Thyroid gland (tissue), 4 donors: ENCODE measurements at regions not wholly inside any gene's neighbourhood (a gene's known extent, or its start where the extent isn't known, plus 50 kb on each side); places are given as distances from the start of the nearest gene placed in this dataset.
A peak's percentile ranks its signal among the peaks of the same experiment; 100 is the strongest.

Experiments
- DNase-seq, 2 donors: peaks; one replicate each; pipeline ENCODE4 v3.0.0-alpha.2; 2019
- H3K27ac ChIP-seq, 3 donors: fragments of 200-600 bp; sonication (generic); 1 replicate in 2 of 3; 2 replicates in 1 of 3; pipeline ENCODE4 v1.5.1; 2016 to 2019; ENCODE audit warnings: mild to moderate bottlenecking in 1 of 3, moderate library complexity in 1 of 3
- H3K27me3 ChIP-seq: fragments of 200-600 bp; sonication (generic); one replicate; pipeline ENCODE4 v1.5.1; 2019
- H3K36me3 ChIP-seq, 2 donors: fragments of 200-600 bp; sonication (generic); one replicate each; pipeline ENCODE4 v1.5.1; 2016 to 2019
- H3K4me1 ChIP-seq, 2 donors: fragments of 200-600 bp; sonication (generic); one replicate each; pipeline ENCODE4 v1.5.1; 2017 to 2019
- H3K4me3 ChIP-seq, 3 donors: fragments of 200-600 bp; sonication (generic); replicated peaks in 1 of 3; 1 replicate in 2 of 3; 2 replicates in 1 of 3; pipeline ENCODE4 v1.5.1; 2016; ENCODE audit warnings: mild to moderate bottlenecking in 1 of 3
- H3K9me3 ChIP-seq: fragments of 200-600 bp; sonication (generic); one replicate; pipeline ENCODE4 v1.5.1; 2017
- POLR2A ChIP-seq, 2 donors: fragments of 450-650 bp; IDR thresholded peaks; one replicate each; pipeline ENCODE4 v1.6.1; 2017; ENCODE audit warnings: antibody characterized with exemption in 2 of 2, mild to moderate bottlenecking in 2 of 2, moderate library complexity in 1 of 2
- WGBS, 2 donors: methylation state at CpG; one replicate each; pipeline ENCODE4 v1.1.5; 2017; 5-methylcytosine and 5-hydroxymethylcytosine counted together
- intact Hi-C: fragments of 100-400 bp; cut with DNase I; formaldehyde crosslinking; loops from one replicate; pipeline ENCODE4 v1.15.1; 2023
- TF ChIP-seq, protein P1 (sequence below), 6 experiments: fragments of 200-600 bp in 3 of 6; fragments of 450-650 bp in 3 of 6; sonication (generic) in 3 of 6; IDR thresholded peaks; one replicate each; pipeline ENCODE4 v1.5.1; 2016 to 2019; ENCODE audit warnings: antibody characterized with exemption in 6 of 6, mild to moderate bottlenecking in 2 of 6, inconsistent platforms in 1 of 6, moderate library complexity in 1 of 6

DNA sequence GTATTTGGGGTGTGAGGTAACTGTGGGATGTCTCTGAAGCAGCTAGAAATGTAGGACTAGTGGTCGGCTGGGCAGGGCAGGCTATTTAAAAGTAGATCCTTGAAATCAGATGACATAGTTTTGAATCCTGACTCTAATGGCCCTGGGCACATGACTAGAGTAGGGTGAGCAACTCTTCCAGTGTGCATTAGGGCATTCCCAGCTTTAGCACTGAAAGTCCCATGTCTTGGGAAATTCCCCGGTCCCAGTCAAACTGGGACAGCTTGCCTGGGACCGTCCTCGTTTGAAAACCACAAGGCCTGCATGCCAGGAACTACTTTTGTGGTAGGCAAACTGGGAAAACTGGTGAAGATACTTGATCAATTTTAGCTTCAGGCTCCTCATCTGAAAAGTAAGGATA, 255.3 kb downstream of the PTEN start:
- Histone ChIP-seq H3K27me3 (no peaks in the 10 kb centered on the region), H3K36me3 (no peaks in the 10 kb centered on the region), H3K4me1 (peaks cover 9 to 21% of the 10 kb centered on the region in 2 donors), H3K9me3 (no peaks in the 10 kb centered on the region), H3K4me3 (no peak overlapping the region), H3K27ac (no peak overlapping the region)
- TF ChIP-seq, protein P1, sequence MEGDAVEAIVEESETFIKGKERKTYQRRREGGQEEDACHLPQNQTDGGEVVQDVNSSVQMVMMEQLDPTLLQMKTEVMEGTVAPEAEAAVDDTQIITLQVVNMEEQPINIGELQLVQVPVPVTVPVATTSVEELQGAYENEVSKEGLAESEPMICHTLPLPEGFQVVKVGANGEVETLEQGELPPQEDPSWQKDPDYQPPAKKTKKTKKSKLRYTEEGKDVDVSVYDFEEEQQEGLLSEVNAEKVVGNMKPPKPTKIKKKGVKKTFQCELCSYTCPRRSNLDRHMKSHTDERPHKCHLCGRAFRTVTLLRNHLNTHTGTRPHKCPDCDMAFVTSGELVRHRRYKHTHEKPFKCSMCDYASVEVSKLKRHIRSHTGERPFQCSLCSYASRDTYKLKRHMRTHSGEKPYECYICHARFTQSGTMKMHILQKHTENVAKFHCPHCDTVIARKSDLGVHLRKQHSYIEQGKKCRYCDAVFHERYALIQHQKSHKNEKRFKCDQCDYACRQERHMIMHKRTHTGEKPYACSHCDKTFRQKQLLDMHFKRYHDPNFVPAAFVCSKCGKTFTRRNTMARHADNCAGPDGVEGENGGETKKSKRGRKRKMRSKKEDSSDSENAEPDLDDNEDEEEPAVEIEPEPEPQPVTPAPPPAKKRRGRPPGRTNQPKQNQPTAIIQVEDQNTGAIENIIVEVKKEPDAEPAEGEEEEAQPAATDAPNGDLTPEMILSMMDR (IDR thresholded peaks at IDR 0.05), result no peak
- no peak for TF ChIP-seq POLR2A (IDR thresholded peaks at IDR 0.05)
- 89 to 92% methylated on average over 4 of the region's 4 CpGs for WGBS, 2 donors
- DNase-seq, result no peak
- intact Hi-C loops, result loop anchor here (10.0 kb wide), 1 partner anchor 254 kb away; the partner anchor contains the start of genes KLLN and PTEN

DNA sequence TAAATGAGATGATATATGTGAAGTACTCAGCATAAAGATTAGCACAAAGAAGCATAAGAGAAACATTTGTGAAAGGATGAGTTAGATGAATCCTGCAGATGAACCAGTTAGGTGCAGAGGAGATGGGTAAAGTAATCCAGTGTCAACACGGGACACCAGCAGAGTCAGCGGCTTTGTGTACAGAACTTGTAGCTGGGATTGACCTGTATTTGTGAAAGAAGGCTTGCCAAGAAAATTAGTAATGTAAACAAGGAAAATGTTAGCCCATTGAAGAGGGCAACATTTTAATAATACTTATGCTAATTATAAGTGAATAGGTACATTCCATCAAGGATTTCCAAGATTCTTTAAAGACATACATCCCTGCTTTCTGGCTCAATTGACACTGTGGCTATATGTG, 255.7 kb downstream of the PTEN start:
- no peak for DNase-seq

DNA sequence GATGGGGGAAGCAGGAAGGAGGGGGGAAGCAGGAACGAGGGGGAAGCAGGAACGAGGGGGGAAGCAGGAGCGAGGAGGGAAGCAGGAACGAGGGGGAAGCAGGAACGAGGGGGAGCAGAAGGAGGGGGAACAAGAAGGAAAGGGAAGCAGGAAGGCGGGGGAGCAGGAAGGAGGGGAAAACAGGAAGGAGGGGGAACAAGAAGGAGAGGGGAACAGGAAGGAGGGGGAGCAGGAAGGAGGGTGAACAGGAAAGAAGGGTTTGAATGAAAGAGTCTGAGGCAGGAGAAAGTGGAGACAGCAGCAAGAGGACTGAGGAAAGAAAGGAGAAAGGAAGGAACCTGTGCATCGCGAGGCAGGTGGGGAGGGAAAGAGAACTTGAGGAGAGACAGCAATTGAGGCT, 256.6 kb downstream of the PTEN start:
- TF ChIP-seq, protein P1 (IDR thresholded peaks at IDR 0.05), result no peak
- TF ChIP-seq POLR2A (IDR thresholded peaks at IDR 0.05), result no peak
- intact Hi-C loops, result no loop called here
- Histone ChIP-seq H3K4me1 (peaks cover 6 to 15% of the 10 kb centered on the region in 2 donors), H3K9me3 (no peaks in the 10 kb centered on the region), H3K36me3 (no peaks in the 10 kb centered on the region), H3K27me3 (no peaks in the 10 kb centered on the region), H3K27ac (no peak overlapping the region), H3K4me3 (no peak overlapping the region)
- 71 to 80% methylated on average over 8 of the region's 8 CpGs for WGBS, 2 donors
- no peak for DNase-seq

More for the DNA sequence above, 255.7 kb downstream of the PTEN start:
- Histone ChIP-seq H3K27ac (no peak overlapping the region), H3K4me1 (peaks cover 6 to 16% of the 10 kb centered on the region in 2 donors), H3K4me3 (no peak overlapping the region), H3K36me3 (no peaks in the 10 kb centered on the region), H3K27me3 (no peaks in the 10 kb centered on the region), H3K9me3 (no peaks in the 10 kb centered on the region)
- intact Hi-C loops, result loop anchor here (10.0 kb wide), 1 partner anchor 254 kb away; the partner anchor contains the start of genes KLLN and PTEN
- 92 to 95% methylated on average over 2 of the region's 2 CpGs for WGBS, 2 donors
- TF ChIP-seq POLR2A (IDR thresholded peaks at IDR 0.05), result no peak
- TF ChIP-seq, protein P1 (IDR thresholded peaks at IDR 0.05), result no peak

DNA sequence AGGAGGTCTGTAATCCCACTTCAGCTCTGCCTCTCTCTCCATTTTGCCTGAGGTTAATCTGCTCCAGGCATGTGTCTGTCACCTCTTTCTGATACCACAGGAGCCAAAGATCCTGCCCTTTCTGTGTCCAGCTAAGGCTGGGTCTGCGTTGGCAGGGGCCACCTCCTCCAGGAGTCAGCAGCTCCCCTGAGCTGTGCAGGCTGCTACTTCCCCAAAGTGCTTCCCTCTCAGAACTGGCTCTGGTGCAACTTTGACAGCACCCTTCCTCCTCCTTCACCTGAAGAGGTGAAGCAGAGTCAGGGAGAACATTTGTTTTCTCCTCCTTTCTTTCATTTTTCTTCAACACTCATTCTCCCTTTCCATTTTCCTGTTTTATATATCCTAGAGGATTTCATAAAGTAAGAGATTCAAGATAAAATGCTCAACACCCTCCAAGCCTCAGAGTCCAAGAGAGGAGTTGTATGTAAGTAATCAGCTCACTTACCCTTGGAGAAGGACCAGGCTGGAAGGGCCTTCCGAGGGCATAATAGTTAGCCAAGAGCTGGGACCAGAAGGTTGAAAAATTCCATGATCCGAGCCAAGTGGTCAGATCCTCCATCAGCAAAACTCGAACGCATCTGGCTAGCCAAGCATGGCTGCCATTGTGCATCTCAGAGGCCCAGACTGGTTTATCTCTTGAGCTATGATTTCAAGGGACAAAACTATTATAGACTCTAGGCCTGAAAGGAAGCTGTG, 257.3 kb downstream of the PTEN start:
- peak in 1 of 2 donors; percentile 25 for DNase-seq
- Histone ChIP-seq H3K4me3 (no peak overlapping the region), H3K36me3 (no peaks in the 10 kb centered on the region), H3K4me1 (peaks cover 6 to 16% of the 10 kb centered on the region in 2 donors), H3K27me3 (no peaks in the 10 kb centered on the region), H3K9me3 (no peaks in the 10 kb centered on the region), H3K27ac (no peak overlapping the region)
- intact Hi-C loops, result no loop called here
- WGBS, 2 donors, result 43 to 61% methylated on average over 5 of the region's 5 CpGs
- TF ChIP-seq, protein P1 (IDR thresholded peaks at IDR 0.05), result no peak
- no peak for TF ChIP-seq POLR2A (IDR thresholded peaks at IDR 0.05)

DNA sequence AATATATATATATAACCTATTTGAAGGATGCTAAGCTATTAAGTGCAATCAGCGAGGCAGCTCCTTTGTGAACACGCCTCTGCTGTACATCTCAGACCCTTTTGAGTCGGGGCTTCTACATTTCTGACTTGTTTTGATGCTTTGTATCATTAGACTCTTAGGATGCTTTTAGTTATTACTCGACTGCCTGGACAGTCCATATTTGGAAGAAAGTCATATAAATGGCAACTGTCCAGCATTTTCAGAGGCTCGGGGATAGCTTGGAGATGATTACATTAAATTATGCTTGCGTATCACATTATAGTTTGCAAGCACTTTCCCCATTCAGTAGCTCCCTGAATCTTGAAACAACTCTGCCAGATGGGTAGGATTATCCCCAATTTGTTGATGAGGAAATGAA, 257.9 kb downstream of the PTEN start:
- no peak for TF ChIP-seq POLR2A (IDR thresholded peaks at IDR 0.05)
- TF ChIP-seq, protein P1 (IDR thresholded peaks at IDR 0.05), result no peak
- intact Hi-C loops, result no loop called here
- Histone ChIP-seq H3K27ac (no peak overlapping the region), H3K9me3 (no peaks in the 10 kb centered on the region), H3K4me3 (no peak overlapping the region), H3K27me3 (no peaks in the 10 kb centered on the region), H3K4me1 (peaks cover 4 to 20% of the 10 kb centered on the region in 2 donors), H3K36me3 (no peaks in the 10 kb centered on the region)
- 87 to 95% methylated on average over 6 of the region's 6 CpGs for WGBS, 2 donors
- DNase-seq, result no peak
